CD14-positive monocyte (primary cell): ENCODE measurements at regions not wholly inside any gene's neighbourhood (a gene's known extent, or its start where the extent isn't known, plus 50 kb on each side); places are given as distances from the start of the nearest gene placed in this dataset.
"Not testable (repeated sequence)": the region's sequence is repeated elsewhere in the genome, so short reads cannot be mapped to it uniquely, and the experiment has no call there.

Experiments
- DNase-seq, 3 donors: peaks; one replicate each; pipeline ENCODE4 v3.0.0-alpha.2; 2011 to 2022
- H2AFZ ChIP-seq: 2 replicates; pipeline ENCODE4 v1.6.0; 2012; ENCODE audit warnings: mild to moderate bottlenecking, low read depth, low read length, inconsistent platforms; ENCODE audit not compliant: insufficient read depth, poor library complexity, severe bottlenecking
- H3K27ac ChIP-seq, 2 donors: 1 replicate in 1 of 2; 2 replicates in 1 of 2; pipeline ENCODE4 v1.5.1; 2012 to 2013; ENCODE audit warnings: low read length in 2 of 2, control low read depth in 1 of 2, inconsistent platforms in 1 of 2, low read depth in 1 of 2, mild to moderate bottlenecking in 1 of 2
- H3K27me3 ChIP-seq, 2 donors: one replicate each; pipeline versions ENCODE4 v1.6.0 to v1.6.1; 2011 to 2013; ENCODE audit warnings: low read length in 2 of 2; ENCODE audit not compliant: control insufficient read depth in 2 of 2, insufficient read depth in 2 of 2
- H3K36me3 ChIP-seq, 2 donors: replicated peaks in 1 of 2; 1 replicate in 1 of 2; 2 replicates in 1 of 2; pipeline versions ENCODE4 v1.5.1 to v1.6.1; 2012 to 2013; ENCODE audit warnings: low read length in 2 of 2, control low read depth in 1 of 2, inconsistent platforms in 1 of 2, mild to moderate bottlenecking in 1 of 2; ENCODE audit not compliant: insufficient read depth in 2 of 2, control insufficient read depth in 1 of 2
- H3K4me1 ChIP-seq, 2 donors: 1 replicate in 1 of 2; 2 replicates in 1 of 2; pipeline versions ENCODE4 v1.5.1 to v1.6.1; 2012 to 2013; ENCODE audit warnings: low read length in 2 of 2, control low read depth in 1 of 2, inconsistent platforms in 1 of 2, mild to moderate bottlenecking in 1 of 2, moderate library complexity in 1 of 2; ENCODE audit not compliant: insufficient read depth in 2 of 2, control insufficient read depth in 1 of 2
- H3K4me2 ChIP-seq: replicated peaks from 2 replicates; pipeline ENCODE3; 2012; ENCODE audit warnings: low read length, moderate library complexity, mild to moderate bottlenecking; ENCODE audit not compliant: poor library complexity, severe bottlenecking; ENCODE audit errors: extremely low read depth
- H3K4me3 ChIP-seq, 3 experiments: fragments of 200-600 bp in 1 of 3; sonication (generic) in 1 of 3; replicated peaks in 1 of 3; 1 replicate in 2 of 3; 2 replicates in 1 of 3; pipeline ENCODE4 v1.5.1; 2011 to 2013; ENCODE audit warnings: low read length in 3 of 3, mild to moderate bottlenecking in 3 of 3, control low read depth in 2 of 3, low read depth in 2 of 3, inconsistent platforms in 1 of 3, moderate library complexity in 1 of 3
- H3K79me2 ChIP-seq: 2 replicates; pipeline ENCODE4 v1.6.0; 2012; ENCODE audit warnings: mild to moderate bottlenecking, control low read depth, inconsistent platforms, low read length, moderate library complexity; ENCODE audit not compliant: insufficient read depth
- H3K9ac ChIP-seq: 2 replicates; pipeline ENCODE4 v1.6.0; 2017; ENCODE audit warnings: low read length, mild to moderate bottlenecking; ENCODE audit not compliant: insufficient read depth, poor library complexity, severe bottlenecking
- H3K9me3 ChIP-seq, 2 donors: replicated peaks in 1 of 2; 1 replicate in 1 of 2; 2 replicates in 1 of 2; pipeline versions ENCODE4 v1.5.1 to v1.6.1; 2012 to 2013; ENCODE audit warnings: low read length in 2 of 2, control low read depth in 1 of 2; ENCODE audit not compliant: control insufficient read depth in 1 of 2, insufficient read depth in 1 of 2
- H4K20me1 ChIP-seq: 2 replicates; pipeline ENCODE4 v1.6.0; 2012; ENCODE audit warnings: mild to moderate bottlenecking, low read length, control low read depth, moderate library complexity; ENCODE audit not compliant: insufficient read depth
- H3K27ac Mint-ChIP-seq, 7 donors: one replicate each; pipeline ENCODE4 v1.8.0; 2020; ENCODE audit warnings: mild to moderate bottlenecking in 7 of 7, mixed read lengths in 7 of 7, moderate library complexity in 6 of 7, inconsistent platforms in 2 of 7
- H3K27me3 Mint-ChIP-seq, 3 donors: one replicate each; pipeline ENCODE4 v1.8.0; 2021 to 2022; ENCODE audit warnings: low read depth in 3 of 3, mild to moderate bottlenecking in 3 of 3, mixed read lengths in 3 of 3, moderate library complexity in 3 of 3, inconsistent platforms in 1 of 3
- H3K36me3 Mint-ChIP-seq, 2 donors: one replicate each; pipeline ENCODE4 v1.8.0; 2020; ENCODE audit warnings: mixed read lengths in 2 of 2, inconsistent platforms in 1 of 2, mild to moderate bottlenecking in 1 of 2
- H3K4me1 Mint-ChIP-seq: one replicate; pipeline ENCODE4 v1.8.0; 2020; ENCODE audit warnings: mild to moderate bottlenecking, mixed read lengths
- H3K4me3 Mint-ChIP-seq, 2 donors: one replicate each; pipeline ENCODE4 v1.8.0; 2020; ENCODE audit warnings: mild to moderate bottlenecking in 2 of 2, mixed read lengths in 2 of 2, moderate library complexity in 1 of 2
- H3K9me3 Mint-ChIP-seq, 7 donors: one replicate each; pipeline ENCODE4 v1.8.0; 2020 to 2022; ENCODE audit warnings: mixed read lengths in 7 of 7, mild to moderate bottlenecking in 6 of 7, moderate library complexity in 6 of 7, inconsistent platforms in 2 of 7
- WGBS: methylation state at CpG from one replicate; pipeline ENCODE4 v1.1.5; 2013; ENCODE audit warnings: missing lambda C conversion rate; ENCODE audit not compliant: insufficient coverage; 5-methylcytosine and 5-hydroxymethylcytosine counted together
- intact Hi-C, 2 donors: fragments of 100-400 bp; cut with micrococcal nuclease; formaldehyde crosslinking; loops; one replicate each; pipeline versions ENCODE4 v1.15.0 to v1.15.1; 2023
- TF ChIP-seq, protein P1 (sequence below): fragments of 200-600 bp; IDR thresholded peaks from one replicate; pipeline ENCODE4 v1.8.0; 2022; ENCODE audit warnings: antibody characterized with exemption, mild to moderate bottlenecking

DNA sequence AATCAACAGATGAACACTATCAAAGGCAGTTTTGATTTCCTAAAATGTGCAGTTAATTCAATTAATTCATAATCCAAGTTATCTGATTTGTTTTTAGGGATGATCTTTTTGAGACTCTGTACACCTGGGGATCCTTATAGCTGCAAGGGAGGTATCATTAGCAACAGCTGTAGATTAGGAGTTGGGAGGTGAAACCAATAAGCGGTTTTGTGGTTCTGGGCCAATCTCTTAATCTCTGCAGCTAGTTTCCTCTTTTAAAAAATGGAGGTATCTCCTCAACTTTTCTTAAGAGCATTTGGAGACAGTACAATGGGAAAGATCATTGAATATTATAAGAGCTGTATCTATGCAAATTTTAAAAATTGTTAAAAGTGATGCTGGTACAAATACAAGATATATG lies 126.0 kb downstream of the MC4R start:
- Histone ChIP-seq H4K20me1 (no peaks in the 10 kb centered on the region), H3K36me3 (no peaks in the 10 kb centered on the region), H3K27me3 (peaks cover 0 to 5% of the 10 kb centered on the region in 2 donors), H3K79me2 (no peaks in the 10 kb centered on the region), H3K27ac (no peak overlapping the region), H3K4me2 (no peak overlapping the region), H3K4me1 (no peaks in the 10 kb centered on the region), H3K9me3 (no peaks in the 10 kb centered on the region), H2AFZ (no peak overlapping the region), H3K4me3 (no peak overlapping the region), H3K9ac (no peak overlapping the region)
- Mint-ChIP-seq H3K4me1 (peaks cover 8% of the 10 kb centered on the region), H3K27me3 (peaks cover 8 to 24% (median 15%) of the 10 kb centered on the region in 3 donors), H3K4me3 (no peak overlapping the region), H3K27ac (no peak overlapping the region), H3K9me3 (peaks cover 0 to 4% (median 0%) of the 10 kb centered on the region in 7 donors), H3K36me3 (no peaks in the 10 kb centered on the region)
- no peak for DNase-seq
- intact Hi-C loops, result no loop called here
- TF ChIP-seq, protein P1, sequence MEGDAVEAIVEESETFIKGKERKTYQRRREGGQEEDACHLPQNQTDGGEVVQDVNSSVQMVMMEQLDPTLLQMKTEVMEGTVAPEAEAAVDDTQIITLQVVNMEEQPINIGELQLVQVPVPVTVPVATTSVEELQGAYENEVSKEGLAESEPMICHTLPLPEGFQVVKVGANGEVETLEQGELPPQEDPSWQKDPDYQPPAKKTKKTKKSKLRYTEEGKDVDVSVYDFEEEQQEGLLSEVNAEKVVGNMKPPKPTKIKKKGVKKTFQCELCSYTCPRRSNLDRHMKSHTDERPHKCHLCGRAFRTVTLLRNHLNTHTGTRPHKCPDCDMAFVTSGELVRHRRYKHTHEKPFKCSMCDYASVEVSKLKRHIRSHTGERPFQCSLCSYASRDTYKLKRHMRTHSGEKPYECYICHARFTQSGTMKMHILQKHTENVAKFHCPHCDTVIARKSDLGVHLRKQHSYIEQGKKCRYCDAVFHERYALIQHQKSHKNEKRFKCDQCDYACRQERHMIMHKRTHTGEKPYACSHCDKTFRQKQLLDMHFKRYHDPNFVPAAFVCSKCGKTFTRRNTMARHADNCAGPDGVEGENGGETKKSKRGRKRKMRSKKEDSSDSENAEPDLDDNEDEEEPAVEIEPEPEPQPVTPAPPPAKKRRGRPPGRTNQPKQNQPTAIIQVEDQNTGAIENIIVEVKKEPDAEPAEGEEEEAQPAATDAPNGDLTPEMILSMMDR, result no peak
- WGBS, result no CpG with 5 or more reads among the region's 1 CpG

DNA sequence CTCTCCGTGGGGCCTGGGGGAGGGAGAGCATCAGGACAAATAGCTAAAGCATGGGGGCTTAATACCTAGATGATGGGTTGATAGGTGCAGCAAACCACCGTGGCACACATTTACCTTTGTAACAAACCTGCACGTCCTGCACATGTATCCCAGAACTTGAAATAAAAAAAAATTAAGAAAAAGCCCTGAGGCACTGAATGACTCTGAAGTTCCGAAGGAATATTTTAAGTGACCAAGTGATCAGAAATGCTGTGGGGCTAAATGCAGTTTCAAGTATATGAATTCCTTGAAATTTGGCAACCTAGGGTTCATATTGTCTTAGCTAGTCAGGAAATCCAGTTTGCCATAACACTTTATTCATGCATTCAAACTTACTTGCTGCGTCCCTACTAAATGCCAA lies 127.5 kb downstream of the MC4R start:
- peaks cover 8% of the 10 kb centered on the region for H3K4me1 Mint-ChIP-seq
- H3K27me3 ChIP-seq, result peaks cover 0 to 5% of the 10 kb centered on the region in 2 donors
- H3K79me2 ChIP-seq, result no peaks in the 10 kb centered on the region
- DNase-seq, result no peak
- H3K4me2 ChIP-seq, result no peak overlapping the region
- intact Hi-C loops, result no loop called here
- H3K36me3 Mint-ChIP-seq, result no peaks in the 10 kb centered on the region
- H3K4me3 Mint-ChIP-seq, result no peak overlapping the region
- H3K27me3 Mint-ChIP-seq, result peaks cover 5 to 22% (median 15%) of the 10 kb centered on the region in 3 donors
- WGBS, result 100% methylated on average over 2 of the region's 5 CpGs
- no peak overlapping the region for H3K27ac ChIP-seq
- H3K27ac Mint-ChIP-seq, result no peak overlapping the region
- no peak overlapping the region for H3K4me3 ChIP-seq
- H2AFZ ChIP-seq, result no peak overlapping the region
- TF ChIP-seq, protein P1, result no peak
- H3K9me3 Mint-ChIP-seq, result peaks cover 0 to 4% (median 0%) of the 10 kb centered on the region in 7 donors
- no peaks in the 10 kb centered on the region for H3K4me1 ChIP-seq
- no peak overlapping the region for H3K9ac ChIP-seq
- no peaks in the 10 kb centered on the region for H3K9me3 ChIP-seq
- no peaks in the 10 kb centered on the region for H3K36me3 ChIP-seq
- no peaks in the 10 kb centered on the region for H4K20me1 ChIP-seq

DNA sequence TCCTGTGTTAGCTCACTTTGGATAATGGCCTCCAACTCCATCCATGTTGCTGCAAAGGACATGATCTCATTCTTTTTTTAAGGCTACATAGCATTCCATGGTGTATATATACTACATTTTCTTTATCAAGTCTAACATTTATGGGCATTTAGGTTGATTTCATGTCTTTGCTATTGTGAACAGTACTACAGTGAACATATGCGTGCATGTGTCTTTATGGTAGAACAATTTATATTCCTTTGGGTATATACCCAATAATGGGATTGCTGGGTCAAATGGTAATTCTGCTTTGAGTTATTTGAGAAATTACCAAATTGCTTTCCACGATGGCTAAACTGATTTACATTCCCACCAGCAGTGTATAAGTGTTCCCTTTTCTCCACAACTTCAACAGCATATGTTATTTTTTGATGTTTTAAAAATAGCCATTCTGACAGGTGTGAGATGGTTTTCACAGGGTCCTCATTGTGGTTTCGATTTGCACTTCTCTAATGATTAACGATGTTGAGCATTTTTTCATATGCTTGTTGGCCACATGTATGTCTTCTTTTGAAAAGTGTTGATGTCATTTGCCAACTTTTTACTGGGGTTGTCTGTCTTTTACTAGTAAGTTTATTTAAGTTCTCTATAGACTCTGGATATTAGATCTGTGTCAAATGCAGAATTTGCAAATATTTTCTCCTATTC lies 133.4 kb downstream of the MC4R start:
- intact Hi-C loops, H2AFZ ChIP-seq, H3K4me1 Mint-ChIP-seq, H3K36me3 ChIP-seq, H3K27me3 Mint-ChIP-seq, H3K9me3 ChIP-seq, H3K79me2 ChIP-seq, H3K27ac Mint-ChIP-seq, H3K27ac ChIP-seq, H4K20me1 ChIP-seq, DNase-seq, H3K4me3 ChIP-seq, H3K27me3 ChIP-seq, H3K9ac ChIP-seq, H3K4me2 ChIP-seq, H3K4me1 ChIP-seq, H3K9me3 Mint-ChIP-seq, H3K36me3 Mint-ChIP-seq, H3K4me3 Mint-ChIP-seq: not testable (repeated sequence)
- no CpG with 5 or more reads among the region's 4 CpGs for WGBS
